ENCODE measurements at regions not wholly inside any gene's neighbourhood (a gene's known extent, or its start where the extent isn't known, plus 50 kb on each side); places are given as distances from the start of the nearest gene placed in this dataset.

DNA sequence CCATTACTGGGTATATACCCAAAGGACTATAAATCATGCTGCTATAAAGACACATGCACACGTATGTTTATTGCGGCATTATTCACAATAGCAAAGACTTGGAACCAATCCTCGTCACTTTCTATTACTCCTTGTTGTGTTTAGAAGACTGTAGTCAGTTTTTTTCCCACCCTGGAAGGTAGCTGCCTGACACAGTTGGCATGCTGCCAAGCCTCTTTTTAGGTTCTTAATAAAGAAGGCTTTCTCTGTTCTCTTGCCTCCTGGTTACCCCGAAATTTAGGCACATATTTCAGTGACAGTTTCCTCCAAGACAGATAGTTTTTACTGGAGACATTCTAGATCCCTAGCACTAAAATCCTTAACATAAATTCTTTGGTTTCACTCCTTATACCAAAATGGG, 205.4 kb upstream of the PCSK5 start:
- Histone ChIP-seq H4K8ac (ENCODE audit: low read depth in 2 of 2, low read length in 2 of 2) (no peak overlapping the region), H3K9ac (ENCODE audit: low read depth, low read length) (no peak overlapping the region), H2BK15ac (ENCODE audit: low read depth, low read length) (no peak overlapping the region), H2BK5ac (ENCODE audit: low read depth, low read length, poor library complexity, severe bottlenecking) (no peak overlapping the region), H3K4ac (ENCODE audit: low read depth, low read length) (no peak overlapping the region), H3K36me3 (ENCODE audit: control insufficient read depth, insufficient read depth, low read length) (no peaks in the 10 kb centered on the region), H3K4me3 (ENCODE audit: insufficient read depth, low read depth, low read length) (no peak overlapping the region), H3K4me1 (ENCODE audit: control insufficient read depth, insufficient read depth, low read length) (no peaks in the 10 kb centered on the region), H3K23ac (ENCODE audit: low read depth, low read length) (no peak overlapping the region), H2BK120ac (ENCODE audit: low read depth, low read length) (no peak overlapping the region), H3K27ac (ENCODE audit: insufficient read depth, low read length) (no peak overlapping the region), H4K91ac (ENCODE audit: insufficient read depth, low read depth, low read length) (no peak overlapping the region), H3K4me2 (ENCODE audit: low read depth, low read length) (no peak overlapping the region), H3K9me1 (ENCODE audit: insufficient read depth, low read length) (no peaks in the 10 kb centered on the region), H3K9me3 (ENCODE audit: control insufficient read depth, insufficient read depth, low read length) (peaks cover 3% of the 10 kb centered on the region; the same call in 1 of the 2 replicates), H2AK5ac (ENCODE audit: low read depth, low read length) (no peak overlapping the region), H3K79me1 (ENCODE audit: low read depth in 1 of 2, low read length in 2 of 2) (no peaks in the 10 kb centered on the region), H3K27me3 (ENCODE audit: control insufficient read depth, insufficient read depth, low read length) (no peaks in the 10 kb centered on the region), H4K5ac (ENCODE audit: low read depth, low read length) (no peak overlapping the region), H4K20me1 (ENCODE audit: insufficient read depth, low read length) (no peaks in the 10 kb centered on the region), H3K56ac (ENCODE audit: extremely low read depth, insufficient read depth, low read length) (no peak overlapping the region), H2AK9ac (replicated peaks; ENCODE audit: low read depth, low read length, poor library complexity) (no peak overlapping the region), H2AFZ (replicated peaks; ENCODE audit: low read length, poor library complexity) (no peak overlapping the region), H3K14ac (replicated peaks; ENCODE audit: low read depth, low read length) (no peak overlapping the region), H2BK20ac (ENCODE audit: low read depth, low read length) (no peak overlapping the region), H3K18ac (ENCODE audit: low read depth, low read length) (no peak overlapping the region)
- ATAC-seq (ENCODE audit: low read depth) (no peak), DNase-seq (no peak)
- BruUV-seq (replicated peaks), result no TSS peak
- no CpG with 5 or more reads among the region's 4 CpGs for WGBS, 2 experiments (ENCODE audit: extremely low coverage in 2 of 2, insufficient read length in 1 of 2)
- TF ChIP-seq, protein P1, sequence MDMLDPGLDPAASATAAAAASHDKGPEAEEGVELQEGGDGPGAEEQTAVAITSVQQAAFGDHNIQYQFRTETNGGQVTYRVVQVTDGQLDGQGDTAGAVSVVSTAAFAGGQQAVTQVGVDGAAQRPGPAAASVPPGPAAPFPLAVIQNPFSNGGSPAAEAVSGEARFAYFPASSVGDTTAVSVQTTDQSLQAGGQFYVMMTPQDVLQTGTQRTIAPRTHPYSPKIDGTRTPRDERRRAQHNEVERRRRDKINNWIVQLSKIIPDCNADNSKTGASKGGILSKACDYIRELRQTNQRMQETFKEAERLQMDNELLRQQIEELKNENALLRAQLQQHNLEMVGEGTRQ (IDR thresholded peaks at IDR 0.05; ENCODE audit: low read depth, low read length), result no peak
- TF ChIP-seq NFE2L2 (IDR thresholded peaks at IDR 0.05; ENCODE audit: low read depth, low read length) (no peak), MXI1 (IDR thresholded peaks at IDR 0.05; ENCODE audit: borderline replicate concordance, low read depth, low read length) (no peak), RCOR1 (IDR thresholded peaks at IDR 0.05; ENCODE audit: insufficient replicate concordance, low read length) (no peak), RFX5 (IDR thresholded peaks at IDR 0.05; ENCODE audit: low read depth, low read length) (no peak), CHD1 (IDR thresholded peaks at IDR 0.05; ENCODE audit: low read depth, low read length) (no peak), CTCF (conservative IDR thresholded peaks at IDR 0.05; ENCODE audit: low read depth, low read length) (no peak), CEBPB (IDR thresholded peaks at IDR 0.05; ENCODE audit: low read depth, low read length) (no peak), MAZ (IDR thresholded peaks at IDR 0.05; ENCODE audit: borderline replicate concordance, low read depth, low read length) (no peak), SMC3 (IDR thresholded peaks at IDR 0.05; ENCODE audit: low read depth, low read length) (no peak), BHLHE40 (IDR thresholded peaks at IDR 0.05; ENCODE audit: low read depth, low read length) (no peak), FOS (IDR thresholded peaks at IDR 0.05; ENCODE audit: low read depth, low read length) (no peak), RAD21 (IDR thresholded peaks at IDR 0.05; ENCODE audit: low read length) (no peak)
- TF ChIP-seq, protein P2, sequence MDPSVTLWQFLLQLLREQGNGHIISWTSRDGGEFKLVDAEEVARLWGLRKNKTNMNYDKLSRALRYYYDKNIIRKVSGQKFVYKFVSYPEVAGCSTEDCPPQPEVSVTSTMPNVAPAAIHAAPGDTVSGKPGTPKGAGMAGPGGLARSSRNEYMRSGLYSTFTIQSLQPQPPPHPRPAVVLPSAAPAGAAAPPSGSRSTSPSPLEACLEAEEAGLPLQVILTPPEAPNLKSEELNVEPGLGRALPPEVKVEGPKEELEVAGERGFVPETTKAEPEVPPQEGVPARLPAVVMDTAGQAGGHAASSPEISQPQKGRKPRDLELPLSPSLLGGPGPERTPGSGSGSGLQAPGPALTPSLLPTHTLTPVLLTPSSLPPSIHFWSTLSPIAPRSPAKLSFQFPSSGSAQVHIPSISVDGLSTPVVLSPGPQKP (IDR thresholded peaks at IDR 0.05; ENCODE audit: borderline replicate concordance, low read depth, low read length), result no peak
- dilution Hi-C loops (cut with HindIII; ENCODE audit: low sequenced_read_pairs, unreplicated experiment), result no loop called here
- ChIA-PET CTCF (no interaction called here), POLR2A (ENCODE audit: unreplicated experiment) (no interaction called here)
- in situ Hi-C loops (cut with MboI; ENCODE audit: low sequenced_read_pairs), result no loop called here
- intact Hi-C loops (cut with micrococcal nuclease), result no loop called here
